ENCODE measurements at regions not wholly inside any gene's neighbourhood (a gene's known extent, or its start where the extent isn't known, plus 50 kb on each side); places are given as distances from the start of the nearest gene placed in this dataset.

DNA sequence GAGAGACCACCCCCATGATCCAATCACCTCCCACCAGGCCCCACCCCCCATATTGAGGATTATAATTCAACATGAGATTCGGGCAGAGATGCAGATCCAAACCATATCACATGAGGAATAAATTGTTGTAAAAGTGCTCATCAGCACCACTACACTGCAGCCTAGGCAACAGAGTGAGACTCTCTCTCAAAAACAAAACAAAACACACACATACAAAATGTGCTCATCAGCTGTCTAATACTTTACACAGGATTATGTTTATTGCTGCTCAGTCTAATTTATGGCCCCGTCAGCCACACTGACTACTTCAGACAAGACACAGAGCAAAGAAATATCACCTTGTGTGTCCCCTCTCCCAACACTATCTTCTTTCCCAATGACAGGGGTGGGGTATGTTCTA is 72.9 kb upstream of the PPM1J start:
- DNase-seq (ENCODE audit: low read depth in 3 of 3): no peak

DNA sequence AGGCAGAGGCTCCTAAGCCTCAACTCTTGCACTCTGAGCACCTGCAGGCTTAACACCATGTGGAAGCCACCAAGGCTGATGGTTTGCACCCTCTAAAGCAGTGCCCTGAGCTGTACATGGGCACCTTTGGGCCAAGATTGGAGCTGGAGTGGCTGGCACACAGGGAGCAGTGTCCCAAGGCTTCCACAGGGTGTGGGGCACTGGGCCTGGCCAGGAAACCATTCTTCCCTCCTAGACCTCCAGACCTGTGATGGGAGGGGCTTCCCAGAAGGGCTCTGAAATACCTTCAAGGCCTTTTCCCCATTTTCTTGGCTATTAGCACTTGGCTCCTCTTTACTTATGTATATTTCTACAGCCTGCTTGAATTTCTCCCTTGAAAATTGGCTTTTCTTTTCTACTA is 67.9 kb upstream of the PPM1J start:
- no peak for DNase-seq (ENCODE audit: low read depth in 3 of 3)

DNA sequence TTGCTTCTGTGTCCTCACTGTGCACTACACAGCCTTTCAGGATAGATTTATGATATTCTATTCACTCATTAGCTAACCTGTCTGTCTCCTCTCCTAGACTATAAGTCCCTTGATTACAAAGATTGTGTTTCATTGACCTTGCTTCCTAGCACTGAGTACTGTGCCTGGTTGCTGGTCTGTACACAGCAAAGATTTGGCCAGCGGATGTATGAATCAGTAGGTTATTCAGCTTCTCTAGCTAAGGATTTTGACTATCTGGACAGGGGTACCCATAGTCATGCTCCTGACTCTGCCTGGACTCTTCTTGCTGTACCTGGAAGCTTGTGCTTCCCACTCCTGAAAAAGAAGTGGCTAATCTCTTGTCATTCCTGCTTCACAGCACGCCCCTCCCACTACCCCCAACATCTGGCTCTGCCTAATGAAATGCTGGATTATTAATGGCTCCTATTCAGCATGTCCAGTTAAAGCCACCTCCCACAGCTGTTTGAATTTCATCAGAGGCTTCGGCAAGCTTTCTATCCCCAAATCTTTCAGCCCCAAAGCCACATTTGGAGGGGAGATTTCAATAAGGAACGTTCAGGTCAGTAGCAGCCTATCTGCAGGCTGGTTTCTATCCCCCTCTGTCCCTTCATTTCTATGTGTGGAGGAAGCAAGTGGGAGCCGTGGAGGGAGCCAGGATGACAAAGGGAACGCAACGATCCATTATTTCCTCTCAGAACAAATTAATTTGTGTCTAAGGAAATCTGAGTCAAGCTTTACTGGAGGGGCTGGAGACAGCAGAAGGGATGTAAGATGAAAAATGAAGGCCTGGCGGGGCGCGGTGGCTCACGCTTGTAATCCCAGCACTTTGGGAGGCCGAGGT is 64.8 kb upstream of the PPM1J start:
- no peak for DNase-seq (ENCODE audit: low read depth in 3 of 3)

DNA sequence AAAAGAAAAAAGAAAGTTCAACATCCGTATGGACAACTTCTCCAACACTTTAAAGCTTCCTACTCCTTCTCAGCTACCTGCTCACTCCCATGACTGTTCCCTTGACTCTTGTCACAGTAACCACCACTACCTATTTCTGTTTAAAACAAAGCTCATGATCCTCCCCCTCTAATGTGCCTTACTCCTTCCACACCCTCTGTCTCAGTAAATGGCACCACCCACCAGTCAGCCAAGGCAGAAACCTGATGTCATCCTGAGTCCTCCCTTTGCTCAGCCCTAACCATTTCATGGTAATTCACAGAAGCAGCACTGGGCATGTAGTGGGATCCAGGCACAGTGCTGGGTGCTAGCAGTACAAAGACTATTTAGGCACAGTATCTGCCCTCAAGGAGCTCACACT is 63.0 kb upstream of the PPM1J start:
- no peak for DNase-seq (ENCODE audit: low read depth in 3 of 3)

DNA sequence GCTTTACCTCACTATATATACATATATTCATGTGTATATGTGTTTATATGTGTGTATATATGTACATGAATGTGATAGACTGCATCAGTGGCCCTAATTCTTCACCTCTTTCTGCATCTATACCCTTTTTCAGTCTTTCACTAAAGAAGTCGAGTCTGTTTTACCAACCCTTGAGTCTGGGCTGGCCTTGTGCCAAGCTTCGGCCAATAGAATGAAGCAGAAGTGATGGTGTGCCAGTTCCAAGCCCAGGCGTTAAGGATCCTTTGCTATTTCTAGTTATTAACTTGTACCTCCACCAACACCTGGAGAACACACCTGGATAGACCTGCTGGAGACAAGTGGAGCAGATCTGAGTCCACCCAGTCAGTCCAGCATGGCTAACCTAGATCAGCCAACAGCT is 61.6 kb upstream of the PPM1J start:
- DNase-seq (ENCODE audit: low read depth in 3 of 3): no peak

- DNase-seq (ENCODE audit: low read depth in 3 of 3): no peak
These were observed 57.6 kb upstream of the PPM1J start for GRCh38 chr1:112772781-112773180.

GRCh38 chr1:112770724-112771123 is 55.6 kb upstream of the PPM1J start:
- no peak for DNase-seq (ENCODE audit: low read depth in 3 of 3)

DNA sequence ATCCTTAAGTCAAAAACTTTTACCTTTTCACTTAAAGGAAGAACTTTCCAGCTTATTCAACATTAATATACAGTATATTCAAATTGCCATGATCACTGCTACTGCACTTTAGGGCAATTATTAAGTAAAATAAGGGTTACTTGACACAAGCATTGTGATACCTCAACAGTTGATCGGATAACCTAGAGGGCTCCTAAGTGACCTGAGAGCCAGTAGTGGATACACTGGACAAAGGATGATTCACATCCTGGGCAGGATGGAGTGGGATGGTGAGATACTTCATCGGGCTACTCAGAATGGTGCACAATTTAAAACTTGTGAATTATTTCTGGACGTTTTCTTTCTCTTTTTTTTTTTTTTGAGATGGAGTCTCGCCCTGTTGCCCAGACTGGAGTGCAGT is 54.5 kb upstream of the PPM1J start:
- no peak for DNase-seq (ENCODE audit: low read depth in 3 of 3)

GRCh38 chr1:112767646-112768045 is 52.5 kb upstream of the PPM1J start:
- DNase-seq (ENCODE audit: low read depth in 3 of 3): no peak
